Calu3 (cell line): ENCODE measurements at regions not wholly inside any gene's neighbourhood (a gene's known extent, or its start where the extent isn't known, plus 50 kb on each side); places are given as distances from the start of the nearest gene placed in this dataset.

Experiments
- BruUV-seq: library from RNA; stranded (reverse); fragments of 400-500 nt; replicated peaks from 2 replicates; lab custom pipeline; 2021; lab: Mats Ljungman, UMichigan
- CTCF ChIA-PET: fragments of 300-600 bp; sonication (Branson Sonifier 250); formaldehyde crosslinking; loops from one replicate; lab custom pipeline; 2022; ENCODE audit warnings: antibody characterized with exemption; lab: Charles Lee
- DNase-seq: peaks from one replicate; pipeline ENCODE4 v3.0.0; 2022
- H3K27ac Mint-ChIP-seq: one replicate; pipeline ENCODE4 v1.8.0; 2022; ENCODE audit warnings: mixed read lengths; ENCODE audit not compliant: unreplicated experiment
- H3K27me3 Mint-ChIP-seq: one replicate; pipeline ENCODE4 v1.8.0; 2022; ENCODE audit warnings: mixed read lengths; ENCODE audit not compliant: unreplicated experiment
- H3K36me3 Mint-ChIP-seq: one replicate; pipeline ENCODE4 v1.8.0; 2022; ENCODE audit warnings: mild to moderate bottlenecking, moderate library complexity, mixed read lengths; ENCODE audit not compliant: insufficient read depth, unreplicated experiment
- H3K4me1 Mint-ChIP-seq: one replicate; pipeline ENCODE4 v1.8.0; 2022; ENCODE audit warnings: mild to moderate bottlenecking, low read depth, mixed read lengths; ENCODE audit not compliant: unreplicated experiment
- H3K4me3 Mint-ChIP-seq: one replicate; pipeline ENCODE4 v1.8.0; 2022; ENCODE audit warnings: mild to moderate bottlenecking, low read depth, moderate library complexity, mixed read lengths; ENCODE audit not compliant: unreplicated experiment
- H3K9me3 Mint-ChIP-seq: one replicate; pipeline ENCODE4 v1.8.0; 2022; ENCODE audit warnings: low read depth, mixed read lengths; ENCODE audit not compliant: unreplicated experiment
- intact Hi-C: fragments of 100-400 bp; cut with micrococcal nuclease; formaldehyde crosslinking; loops from one replicate; pipeline ENCODE4 v1.10.0; 2022; ENCODE audit not compliant: unreplicated experiment
- TF ChIP-seq, protein P1 (sequence below): fragments of 200-600 bp; IDR thresholded peaks from one replicate; pipeline ENCODE4 v1.8.0; 2022; ENCODE audit warnings: antibody characterized with exemption; ENCODE audit not compliant: unreplicated experiment

DNA sequence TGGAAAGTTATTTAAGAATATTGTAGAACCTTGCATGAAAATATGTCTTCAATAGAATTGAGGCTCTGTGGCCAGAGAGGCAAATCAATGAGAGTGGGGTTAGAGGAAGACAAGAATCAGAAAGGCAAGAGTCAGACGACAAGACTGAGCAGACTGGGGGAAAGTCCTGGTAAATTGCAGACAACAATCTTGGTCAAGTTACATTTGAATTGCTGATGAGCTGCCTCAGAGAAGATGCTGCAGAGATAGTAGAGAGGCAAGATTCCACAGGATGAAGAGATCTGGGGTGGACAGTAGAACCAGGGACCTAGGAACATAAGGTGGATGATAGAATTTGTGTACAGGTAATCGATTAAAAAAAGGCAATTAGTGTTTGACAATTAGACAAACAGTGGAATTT lies 133.8 kb downstream of the RXFP2 start:
- TF ChIP-seq, protein P1, sequence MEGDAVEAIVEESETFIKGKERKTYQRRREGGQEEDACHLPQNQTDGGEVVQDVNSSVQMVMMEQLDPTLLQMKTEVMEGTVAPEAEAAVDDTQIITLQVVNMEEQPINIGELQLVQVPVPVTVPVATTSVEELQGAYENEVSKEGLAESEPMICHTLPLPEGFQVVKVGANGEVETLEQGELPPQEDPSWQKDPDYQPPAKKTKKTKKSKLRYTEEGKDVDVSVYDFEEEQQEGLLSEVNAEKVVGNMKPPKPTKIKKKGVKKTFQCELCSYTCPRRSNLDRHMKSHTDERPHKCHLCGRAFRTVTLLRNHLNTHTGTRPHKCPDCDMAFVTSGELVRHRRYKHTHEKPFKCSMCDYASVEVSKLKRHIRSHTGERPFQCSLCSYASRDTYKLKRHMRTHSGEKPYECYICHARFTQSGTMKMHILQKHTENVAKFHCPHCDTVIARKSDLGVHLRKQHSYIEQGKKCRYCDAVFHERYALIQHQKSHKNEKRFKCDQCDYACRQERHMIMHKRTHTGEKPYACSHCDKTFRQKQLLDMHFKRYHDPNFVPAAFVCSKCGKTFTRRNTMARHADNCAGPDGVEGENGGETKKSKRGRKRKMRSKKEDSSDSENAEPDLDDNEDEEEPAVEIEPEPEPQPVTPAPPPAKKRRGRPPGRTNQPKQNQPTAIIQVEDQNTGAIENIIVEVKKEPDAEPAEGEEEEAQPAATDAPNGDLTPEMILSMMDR, result no peak
- Mint-ChIP-seq H3K4me1 (no peaks in the 10 kb centered on the region), H3K36me3 (no peaks in the 10 kb centered on the region), H3K9me3 (no peaks in the 10 kb centered on the region), H3K27ac (no peak overlapping the region), H3K27me3 (no peaks in the 10 kb centered on the region), H3K4me3 (no peak overlapping the region)
- CTCF ChIA-PET, result no interaction called here
- no peak for DNase-seq
- BruUV-seq, result no TSS peak
- intact Hi-C loops, result no loop called here

DNA sequence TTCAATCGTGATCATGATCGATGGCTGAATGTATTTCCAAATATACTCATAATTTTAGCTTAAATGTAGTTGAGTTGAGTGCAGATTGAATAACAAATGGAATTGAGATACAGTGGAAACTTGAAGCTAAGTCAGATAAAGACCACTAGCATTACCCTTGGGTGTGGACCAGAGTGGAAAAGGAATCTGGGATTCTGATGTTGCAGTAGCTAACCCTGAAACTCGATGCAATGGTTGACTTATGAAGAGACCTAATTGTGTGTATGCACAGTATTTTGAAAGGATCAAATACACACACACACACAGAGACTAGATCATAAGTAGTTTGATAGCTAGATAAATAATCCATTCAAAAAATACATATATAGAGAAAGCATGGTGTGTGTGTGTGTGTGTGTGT lies 135.8 kb downstream of the RXFP2 start:
- CTCF ChIA-PET, result interaction anchor here (0.5 to 1.1 kb wide), 2 partner anchors 10 to 589 kb away, joined by 3 to 7 read pairs; no protein-coding TSS in a partner anchor
- intact Hi-C loops, result no loop called here

DNA sequence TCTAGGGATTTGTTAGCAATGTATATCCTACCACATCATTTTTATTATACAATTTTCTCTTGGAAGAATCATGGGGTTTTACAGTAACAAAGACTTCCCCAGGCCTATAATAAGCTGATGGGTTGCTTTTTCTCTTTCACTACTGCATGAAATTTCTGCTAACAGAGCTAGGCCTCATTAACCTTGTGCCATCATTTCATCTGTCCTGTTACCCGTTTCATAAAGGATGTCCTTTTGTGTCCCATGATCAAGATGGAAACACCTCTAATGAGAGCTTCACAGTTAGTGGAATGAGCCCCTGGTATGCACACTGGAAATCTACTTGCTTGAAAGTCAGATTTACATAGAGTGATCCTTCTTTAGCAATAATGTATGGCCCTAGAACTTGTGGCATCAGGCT lies 138.7 kb downstream of the RXFP2 start:
- DNase-seq, result no peak
- Mint-ChIP-seq H3K4me1 (no peaks in the 10 kb centered on the region), H3K36me3 (no peaks in the 10 kb centered on the region), H3K4me3 (no peak overlapping the region), H3K27ac (no peak overlapping the region), H3K27me3 (no peaks in the 10 kb centered on the region), H3K9me3 (no peaks in the 10 kb centered on the region)
- TF ChIP-seq, protein P1, result no peak
- intact Hi-C loops, result no loop called here
- CTCF ChIA-PET, result no interaction called here
- no TSS peak for BruUV-seq

More for the DNA sequence above, 135.8 kb downstream of the RXFP2 start:
- TF ChIP-seq, protein P1, result no peak
- Mint-ChIP-seq H3K9me3 (no peaks in the 10 kb centered on the region), H3K36me3 (no peaks in the 10 kb centered on the region), H3K27ac (no peak overlapping the region), H3K4me3 (no peak overlapping the region), H3K4me1 (no peaks in the 10 kb centered on the region), H3K27me3 (no peaks in the 10 kb centered on the region)
- BruUV-seq, result no TSS peak
- DNase-seq, result no peak

DNA sequence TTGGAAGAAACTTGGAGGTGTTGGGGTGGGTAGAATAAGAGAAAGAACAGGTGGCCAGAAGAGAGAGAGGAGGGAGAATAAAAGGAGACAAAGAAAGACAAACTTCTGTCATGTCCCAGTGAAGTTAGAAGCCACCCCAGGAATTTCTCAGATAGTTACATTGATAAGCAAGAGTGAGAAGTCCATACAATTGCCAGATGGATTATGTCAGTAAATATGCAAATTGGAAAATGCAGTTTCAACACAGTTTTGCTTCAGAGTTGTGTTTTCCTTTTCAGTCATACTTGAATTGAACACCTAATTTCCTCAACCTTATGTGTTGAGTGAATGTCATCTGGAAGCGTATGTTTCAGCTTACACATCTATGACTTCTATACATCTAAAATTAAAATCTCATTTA lies 139.2 kb downstream of the RXFP2 start:
- TF ChIP-seq, protein P1, result no peak
- Mint-ChIP-seq H3K9me3 (no peaks in the 10 kb centered on the region), H3K4me1 (no peaks in the 10 kb centered on the region), H3K27ac (no peak overlapping the region), H3K4me3 (no peak overlapping the region), H3K27me3 (no peaks in the 10 kb centered on the region), H3K36me3 (no peaks in the 10 kb centered on the region)
- CTCF ChIA-PET, result no interaction called here
- no TSS peak for BruUV-seq
- intact Hi-C loops, result no loop called here
- no peak for DNase-seq
